Testis (tissue), 2 donors: ENCODE measurements at regions not wholly inside any gene's neighbourhood (a gene's known extent, or its start where the extent isn't known, plus 50 kb on each side); places are given as distances from the start of the nearest gene placed in this dataset.
A peak's percentile ranks its signal among the peaks of the same experiment; 100 is the strongest.

Experiments used
- DNase-seq: peaks from one replicate; pipeline ENCODE4 v3.0.0-alpha.2; 2019
- H3K27ac ChIP-seq, 2 donors: fragments of 200-600 bp; sonication (generic); one replicate each; pipeline ENCODE4 v1.5.1; 2019
- H3K27me3 ChIP-seq: fragments of 200-600 bp; sonication (generic); one replicate; pipeline ENCODE4 v1.5.1; 2019
- H3K36me3 ChIP-seq: fragments of 200-600 bp; sonication (generic); one replicate; pipeline ENCODE4 v1.5.1; 2017; ENCODE audit warnings: low read depth; ENCODE audit errors: missing control alignments
- H3K4me1 ChIP-seq: fragments of 200-600 bp; sonication (generic); one replicate; pipeline ENCODE4 v1.5.1; 2019
- H3K4me3 ChIP-seq, 2 donors: fragments of 200-600 bp; sonication (generic); one replicate each; pipeline ENCODE4 v1.5.1; 2017 to 2019
- H3K9me3 ChIP-seq: fragments of 200-600 bp; sonication (generic); one replicate; pipeline ENCODE4 v1.5.1; 2017
- POLR2A ChIP-seq: fragments of 450-650 bp; IDR thresholded peaks from one replicate; pipeline ENCODE4 v1.6.1; 2017; ENCODE audit warnings: antibody characterized with exemption, mild to moderate bottlenecking, moderate library complexity
- WGBS, 2 donors: methylation state at CpG; one replicate each; pipeline ENCODE4 v1.1.5; 2018; 5-methylcytosine and 5-hydroxymethylcytosine counted together
- intact Hi-C: fragments of 100-400 bp; cut with DNase I; formaldehyde crosslinking; loops from one replicate; pipeline ENCODE4 v1.15.1; 2023; ENCODE audit warnings: low total_unique reads
- TF ChIP-seq, protein P1 (sequence below), 3 experiments: fragments of 450-650 bp in 2 of 3; fragments of 200-600 bp in 1 of 3; sonication (generic) in 1 of 3; IDR thresholded peaks; one replicate each; pipeline ENCODE4 v1.5.1; 2016 to 2019; ENCODE audit warnings: antibody characterized with exemption in 3 of 3, mild to moderate bottlenecking in 2 of 3, moderate library complexity in 1 of 3

DNA sequence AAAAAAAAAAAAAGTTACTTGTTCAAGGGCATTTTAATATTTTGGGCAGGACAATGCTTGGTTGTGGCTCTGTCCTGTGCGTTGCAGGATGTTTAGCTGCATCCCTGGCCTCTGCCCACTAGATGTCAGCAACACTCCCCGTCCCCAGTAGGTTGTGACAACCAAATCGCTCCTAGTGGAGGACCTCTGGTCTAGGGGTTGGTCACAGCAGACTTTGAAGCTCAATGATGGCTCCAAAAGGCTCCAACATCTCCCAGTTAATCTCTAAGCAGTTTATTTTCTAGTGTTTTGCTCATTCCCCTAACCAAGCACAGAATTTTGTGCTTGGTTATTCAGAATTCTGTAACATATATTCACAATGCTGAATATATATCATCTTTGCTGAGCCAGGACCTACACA is 67.0 kb downstream of the CHRNA1 start:
- DNase-seq: peak; percentile 71
- H3K36me3 ChIP-seq: no peaks in the 10 kb centered on the region
- no peaks in the 10 kb centered on the region for H3K27me3 ChIP-seq
- H3K4me3 ChIP-seq: no peak overlapping the region
- no peak overlapping the region for H3K27ac ChIP-seq
- TF ChIP-seq, protein P1, sequence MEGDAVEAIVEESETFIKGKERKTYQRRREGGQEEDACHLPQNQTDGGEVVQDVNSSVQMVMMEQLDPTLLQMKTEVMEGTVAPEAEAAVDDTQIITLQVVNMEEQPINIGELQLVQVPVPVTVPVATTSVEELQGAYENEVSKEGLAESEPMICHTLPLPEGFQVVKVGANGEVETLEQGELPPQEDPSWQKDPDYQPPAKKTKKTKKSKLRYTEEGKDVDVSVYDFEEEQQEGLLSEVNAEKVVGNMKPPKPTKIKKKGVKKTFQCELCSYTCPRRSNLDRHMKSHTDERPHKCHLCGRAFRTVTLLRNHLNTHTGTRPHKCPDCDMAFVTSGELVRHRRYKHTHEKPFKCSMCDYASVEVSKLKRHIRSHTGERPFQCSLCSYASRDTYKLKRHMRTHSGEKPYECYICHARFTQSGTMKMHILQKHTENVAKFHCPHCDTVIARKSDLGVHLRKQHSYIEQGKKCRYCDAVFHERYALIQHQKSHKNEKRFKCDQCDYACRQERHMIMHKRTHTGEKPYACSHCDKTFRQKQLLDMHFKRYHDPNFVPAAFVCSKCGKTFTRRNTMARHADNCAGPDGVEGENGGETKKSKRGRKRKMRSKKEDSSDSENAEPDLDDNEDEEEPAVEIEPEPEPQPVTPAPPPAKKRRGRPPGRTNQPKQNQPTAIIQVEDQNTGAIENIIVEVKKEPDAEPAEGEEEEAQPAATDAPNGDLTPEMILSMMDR (IDR thresholded peaks at IDR 0.05): peak in 2 of 3 experiments; percentile 50
- TF ChIP-seq POLR2A: no peak
- WGBS, 2 donors: 28 to 29% methylated on average over 3 of the region's 3 CpGs
- intact Hi-C loops: no loop called here
- H3K9me3 ChIP-seq: no peaks in the 10 kb centered on the region
- no peaks in the 10 kb centered on the region for H3K4me1 ChIP-seq

DNA sequence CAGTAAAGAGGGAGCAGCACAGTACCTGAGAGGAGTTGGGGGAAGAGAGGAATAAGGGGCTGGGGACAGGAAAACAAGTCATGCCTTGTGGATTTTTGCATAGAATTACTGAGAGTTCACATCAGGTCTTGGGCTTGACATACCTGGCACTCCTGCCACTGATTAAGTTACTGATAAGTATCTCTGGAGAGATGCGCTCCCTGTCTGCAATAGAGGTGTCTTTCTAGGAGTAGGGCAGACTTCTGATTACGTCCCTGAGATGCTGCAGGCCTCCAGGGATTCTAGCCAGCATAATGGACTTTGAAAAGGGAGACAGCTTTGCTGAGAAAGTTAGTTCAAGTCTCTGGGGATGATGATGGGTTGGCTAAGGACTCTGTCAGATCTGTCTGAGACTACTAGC is 69.4 kb downstream of the CHRNA1 start:
- H3K4me1 ChIP-seq: peaks cover 3% of the 10 kb centered on the region
- no peak overlapping the region for H3K27ac ChIP-seq
- no peak overlapping the region for H3K4me3 ChIP-seq
- WGBS, 2 donors: 44 to 88% methylated on average over 2 of the region's 2 CpGs
- no peak for DNase-seq
- TF ChIP-seq POLR2A: no peak
- TF ChIP-seq, protein P1 (IDR thresholded peaks at IDR 0.05): no peak
- no peaks in the 10 kb centered on the region for H3K9me3 ChIP-seq
- H3K27me3 ChIP-seq: no peaks in the 10 kb centered on the region
- no peaks in the 10 kb centered on the region for H3K36me3 ChIP-seq
- intact Hi-C loops: no loop called here

- Histone ChIP-seq H3K4me3 (no peak overlapping the region), H3K4me1 (peaks cover 3% of the 10 kb centered on the region), H3K36me3 (no peaks in the 10 kb centered on the region), H3K27me3 (no peaks in the 10 kb centered on the region), H3K27ac (no peak overlapping the region), H3K9me3 (no peaks in the 10 kb centered on the region)
- TF ChIP-seq, protein P1 (IDR thresholded peaks at IDR 0.05): no peak
- TF ChIP-seq POLR2A: no peak
- 93 to 94% methylated on average over 5 of the region's 5 CpGs for WGBS, 2 donors
- DNase-seq: no peak
- intact Hi-C loops: no loop called here
Measured at GRCh38 chr2:174694196-174694878, 69.9 kb downstream of the CHRNA1 start.

GRCh38 chr2:174693344-174693743 is 70.9 kb downstream of the CHRNA1 start:
- H3K27me3 ChIP-seq: no peaks in the 10 kb centered on the region
- no peaks in the 10 kb centered on the region for H3K9me3 ChIP-seq
- TF ChIP-seq, protein P1 (IDR thresholded peaks at IDR 0.05): no peak
- no peak for TF ChIP-seq POLR2A
- no peaks in the 10 kb centered on the region for H3K36me3 ChIP-seq
- H3K4me3 ChIP-seq: no peak overlapping the region
- H3K4me1 ChIP-seq: peaks cover 3% of the 10 kb centered on the region
- intact Hi-C loops: no loop called here
- no peak for DNase-seq
- 88 to 100% methylated on average over 5 of the region's 5 CpGs for WGBS, 2 donors
- no peak overlapping the region for H3K27ac ChIP-seq
